ENCODE measurements at regions not wholly inside any gene's neighbourhood (a gene's known extent, or its start where the extent isn't known, plus 50 kb on each side); places are given as distances from the start of the nearest gene placed in this dataset.
A peak's percentile ranks its signal among the peaks of the same experiment; 100 is the strongest.

DNA sequence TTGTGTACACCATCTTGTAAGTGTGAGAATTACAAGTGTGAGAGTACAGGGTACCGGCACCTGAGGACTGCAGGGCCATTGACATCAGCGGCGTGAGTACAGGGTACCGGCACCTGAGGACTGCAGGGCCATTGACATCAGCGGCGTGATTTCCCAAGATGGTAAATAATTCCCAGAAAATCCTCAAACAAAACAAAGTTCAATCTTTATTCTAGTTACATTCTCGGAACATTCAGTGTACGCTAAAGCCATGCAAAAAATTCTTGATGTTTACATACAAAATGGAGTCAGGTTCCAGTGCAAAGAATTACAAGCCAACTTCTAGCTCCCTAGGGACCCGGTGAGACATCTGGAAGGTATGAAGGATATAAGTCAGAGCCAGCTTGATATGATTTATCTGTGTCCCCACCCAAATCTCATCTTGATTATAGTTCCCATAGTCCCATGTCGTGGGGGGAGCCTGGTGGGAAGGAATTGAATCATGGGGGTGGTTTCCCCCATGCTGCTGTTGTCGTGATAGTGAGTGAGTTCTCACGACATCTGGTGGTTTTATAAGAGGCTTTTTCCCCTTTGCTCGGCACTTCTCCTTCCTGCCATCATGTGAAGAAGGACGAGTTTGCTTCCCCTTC, 172.7 kb downstream of the TTLL2 start (continued):
- TF ChIP-seq, protein P1, sequence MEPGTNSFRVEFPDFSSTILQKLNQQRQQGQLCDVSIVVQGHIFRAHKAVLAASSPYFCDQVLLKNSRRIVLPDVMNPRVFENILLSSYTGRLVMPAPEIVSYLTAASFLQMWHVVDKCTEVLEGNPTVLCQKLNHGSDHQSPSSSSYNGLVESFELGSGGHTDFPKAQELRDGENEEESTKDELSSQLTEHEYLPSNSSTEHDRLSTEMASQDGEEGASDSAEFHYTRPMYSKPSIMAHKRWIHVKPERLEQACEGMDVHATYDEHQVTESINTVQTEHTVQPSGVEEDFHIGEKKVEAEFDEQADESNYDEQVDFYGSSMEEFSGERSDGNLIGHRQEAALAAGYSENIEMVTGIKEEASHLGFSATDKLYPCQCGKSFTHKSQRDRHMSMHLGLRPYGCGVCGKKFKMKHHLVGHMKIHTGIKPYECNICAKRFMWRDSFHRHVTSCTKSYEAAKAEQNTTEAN (CRISPR knock-in tag; conservative IDR thresholded peaks at IDR 0.05): peak; percentile 92
- TF ChIP-seq, protein P2, sequence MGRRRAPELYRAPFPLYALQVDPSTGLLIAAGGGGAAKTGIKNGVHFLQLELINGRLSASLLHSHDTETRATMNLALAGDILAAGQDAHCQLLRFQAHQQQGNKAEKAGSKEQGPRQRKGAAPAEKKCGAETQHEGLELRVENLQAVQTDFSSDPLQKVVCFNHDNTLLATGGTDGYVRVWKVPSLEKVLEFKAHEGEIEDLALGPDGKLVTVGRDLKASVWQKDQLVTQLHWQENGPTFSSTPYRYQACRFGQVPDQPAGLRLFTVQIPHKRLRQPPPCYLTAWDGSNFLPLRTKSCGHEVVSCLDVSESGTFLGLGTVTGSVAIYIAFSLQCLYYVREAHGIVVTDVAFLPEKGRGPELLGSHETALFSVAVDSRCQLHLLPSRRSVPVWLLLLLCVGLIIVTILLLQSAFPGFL (CRISPR knock-in tag; IDR thresholded peaks at IDR 0.05): no peak
- TF ChIP-seq, protein P3, sequence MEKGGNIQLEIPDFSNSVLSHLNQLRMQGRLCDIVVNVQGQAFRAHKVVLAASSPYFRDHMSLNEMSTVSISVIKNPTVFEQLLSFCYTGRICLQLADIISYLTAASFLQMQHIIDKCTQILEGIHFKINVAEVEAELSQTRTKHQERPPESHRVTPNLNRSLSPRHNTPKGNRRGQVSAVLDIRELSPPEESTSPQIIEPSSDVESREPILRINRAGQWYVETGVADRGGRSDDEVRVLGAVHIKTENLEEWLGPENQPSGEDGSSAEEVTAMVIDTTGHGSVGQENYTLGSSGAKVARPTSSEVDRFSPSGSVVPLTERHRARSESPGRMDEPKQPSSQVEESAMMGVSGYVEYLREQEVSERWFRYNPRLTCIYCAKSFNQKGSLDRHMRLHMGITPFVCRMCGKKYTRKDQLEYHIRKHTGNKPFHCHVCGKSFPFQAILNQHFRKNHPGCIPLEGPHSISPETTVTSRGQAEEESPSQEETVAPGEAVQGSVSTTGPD (CRISPR knock-in tag; IDR thresholded peaks at IDR 0.05): no peak
- 0 out of 2 replicates have a peak, but pooled peaks have one; percentile 45 for TF ChIP-seq ZNF790 (CRISPR knock-in tag; IDR thresholded peaks at IDR 0.05; ENCODE audit: borderline replicate concordance)
- TF ChIP-seq ZNF558 (CRISPR knock-in tag; IDR thresholded peaks at IDR 0.05; ENCODE audit: borderline replicate concordance): no peak
- TF ChIP-seq ONECUT2 (CRISPR knock-in tag; IDR thresholded peaks at IDR 0.05): no peak
- TF ChIP-seq, protein P4, sequence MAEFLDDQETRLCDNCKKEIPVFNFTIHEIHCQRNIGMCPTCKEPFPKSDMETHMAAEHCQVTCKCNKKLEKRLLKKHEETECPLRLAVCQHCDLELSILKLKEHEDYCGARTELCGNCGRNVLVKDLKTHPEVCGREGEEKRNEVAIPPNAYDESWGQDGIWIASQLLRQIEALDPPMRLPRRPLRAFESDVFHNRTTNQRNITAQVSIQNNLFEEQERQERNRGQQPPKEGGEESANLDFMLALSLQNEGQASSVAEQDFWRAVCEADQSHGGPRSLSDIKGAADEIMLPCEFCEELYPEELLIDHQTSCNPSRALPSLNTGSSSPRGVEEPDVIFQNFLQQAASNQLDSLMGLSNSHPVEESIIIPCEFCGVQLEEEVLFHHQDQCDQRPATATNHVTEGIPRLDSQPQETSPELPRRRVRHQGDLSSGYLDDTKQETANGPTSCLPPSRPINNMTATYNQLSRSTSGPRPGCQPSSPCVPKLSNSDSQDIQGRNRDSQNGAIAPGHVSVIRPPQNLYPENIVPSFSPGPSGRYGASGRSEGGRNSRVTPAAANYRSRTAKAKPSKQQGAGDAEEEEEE (CRISPR knock-in tag; IDR thresholded peaks at IDR 0.05; ENCODE audit: borderline replicate concordance): no peak
- TF ChIP-seq, protein P5, sequence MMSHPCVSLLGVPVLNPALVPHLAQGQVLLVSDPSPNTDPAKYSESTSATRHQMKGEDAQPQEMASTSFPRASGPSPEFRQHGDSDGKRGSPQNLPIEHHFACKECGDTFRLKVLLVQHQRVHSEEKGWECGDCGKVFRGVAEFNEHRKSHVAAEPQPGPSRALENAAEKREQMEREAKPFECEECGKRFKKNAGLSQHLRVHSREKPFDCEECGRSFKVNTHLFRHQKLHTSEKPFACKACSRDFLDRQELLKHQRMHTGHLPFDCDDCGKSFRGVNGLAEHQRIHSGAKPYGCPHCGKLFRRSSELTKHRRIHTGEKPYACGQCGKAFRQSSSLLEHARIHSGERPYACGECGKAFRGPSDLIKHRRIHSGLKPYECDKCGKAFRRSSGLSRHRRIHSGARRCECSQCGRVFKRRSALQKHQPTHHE (CRISPR knock-in tag; IDR thresholded peaks at IDR 0.05; ENCODE audit: borderline replicate concordance): no peak
- TF ChIP-seq FOXK1 (CRISPR knock-in tag; IDR thresholded peaks at IDR 0.05; ENCODE audit: borderline replicate concordance, low read depth): 0 out of 2 replicates have a peak, but pooled peaks have one; percentile 69
- no peak for TF ChIP-seq ZNF367 (CRISPR knock-in tag; IDR thresholded peaks at IDR 0.05; ENCODE audit: borderline replicate concordance)
- peak; percentile 64; the same call in 1 of the 2 replicates for TF ChIP-seq CEBPG (CRISPR knock-in tag; IDR thresholded peaks at IDR 0.05)
- TF ChIP-seq, protein P6, sequence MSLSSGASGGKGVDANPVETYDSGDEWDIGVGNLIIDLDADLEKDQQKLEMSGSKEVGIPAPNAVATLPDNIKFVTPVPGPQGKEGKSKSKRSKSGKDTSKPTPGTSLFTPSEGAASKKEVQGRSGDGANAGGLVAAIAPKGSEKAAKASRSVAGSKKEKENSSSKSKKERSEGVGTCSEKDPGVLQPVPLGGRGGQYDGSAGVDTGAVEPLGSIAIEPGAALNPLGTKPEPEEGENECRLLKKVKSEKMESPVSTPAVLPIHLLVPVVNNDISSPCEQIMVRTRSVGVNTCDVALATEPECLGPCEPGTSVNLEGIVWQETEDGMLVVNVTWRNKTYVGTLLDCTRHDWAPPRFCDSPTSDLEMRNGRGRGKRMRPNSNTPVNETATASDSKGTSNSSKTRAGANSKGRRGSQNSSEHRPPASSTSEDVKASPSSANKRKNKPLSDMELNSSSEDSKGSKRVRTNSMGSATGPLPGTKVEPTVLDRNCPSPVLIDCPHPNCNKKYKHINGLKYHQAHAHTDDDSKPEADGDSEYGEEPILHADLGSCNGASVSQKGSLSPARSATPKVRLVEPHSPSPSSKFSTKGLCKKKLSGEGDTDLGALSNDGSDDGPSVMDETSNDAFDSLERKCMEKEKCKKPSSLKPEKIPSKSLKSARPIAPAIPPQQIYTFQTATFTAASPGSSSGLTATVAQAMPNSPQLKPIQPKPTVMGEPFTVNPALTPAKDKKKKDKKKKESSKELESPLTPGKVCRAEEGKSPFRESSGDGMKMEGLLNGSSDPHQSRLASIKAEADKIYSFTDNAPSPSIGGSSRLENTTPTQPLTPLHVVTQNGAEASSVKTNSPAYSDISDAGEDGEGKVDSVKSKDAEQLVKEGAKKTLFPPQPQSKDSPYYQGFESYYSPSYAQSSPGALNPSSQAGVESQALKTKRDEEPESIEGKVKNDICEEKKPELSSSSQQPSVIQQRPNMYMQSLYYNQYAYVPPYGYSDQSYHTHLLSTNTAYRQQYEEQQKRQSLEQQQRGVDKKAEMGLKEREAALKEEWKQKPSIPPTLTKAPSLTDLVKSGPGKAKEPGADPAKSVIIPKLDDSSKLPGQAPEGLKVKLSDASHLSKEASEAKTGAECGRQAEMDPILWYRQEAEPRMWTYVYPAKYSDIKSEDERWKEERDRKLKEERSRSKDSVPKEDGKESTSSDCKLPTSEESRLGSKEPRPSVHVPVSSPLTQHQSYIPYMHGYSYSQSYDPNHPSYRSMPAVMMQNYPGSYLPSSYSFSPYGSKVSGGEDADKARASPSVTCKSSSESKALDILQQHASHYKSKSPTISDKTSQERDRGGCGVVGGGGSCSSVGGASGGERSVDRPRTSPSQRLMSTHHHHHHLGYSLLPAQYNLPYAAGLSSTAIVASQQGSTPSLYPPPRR (CRISPR knock-in tag; IDR thresholded peaks at IDR 0.05; ENCODE audit: borderline replicate concordance): peak; percentile 44; the same call in 1 of the 2 replicates
- TF ChIP-seq POLR2A (IDR thresholded peaks at IDR 0.05; ENCODE audit: insufficient read depth in 1 of 2, low read depth in 2 of 2, low read length in 2 of 2): no peak
- no peak for TF ChIP-seq MAZ (IDR thresholded peaks at IDR 0.05; ENCODE audit: borderline replicate concordance, low read depth, low read length)
- TF ChIP-seq MAZ (CRISPR knock-in tag; IDR thresholded peaks at IDR 0.05; ENCODE audit: low read depth): no peak
- TF ChIP-seq, protein P7, sequence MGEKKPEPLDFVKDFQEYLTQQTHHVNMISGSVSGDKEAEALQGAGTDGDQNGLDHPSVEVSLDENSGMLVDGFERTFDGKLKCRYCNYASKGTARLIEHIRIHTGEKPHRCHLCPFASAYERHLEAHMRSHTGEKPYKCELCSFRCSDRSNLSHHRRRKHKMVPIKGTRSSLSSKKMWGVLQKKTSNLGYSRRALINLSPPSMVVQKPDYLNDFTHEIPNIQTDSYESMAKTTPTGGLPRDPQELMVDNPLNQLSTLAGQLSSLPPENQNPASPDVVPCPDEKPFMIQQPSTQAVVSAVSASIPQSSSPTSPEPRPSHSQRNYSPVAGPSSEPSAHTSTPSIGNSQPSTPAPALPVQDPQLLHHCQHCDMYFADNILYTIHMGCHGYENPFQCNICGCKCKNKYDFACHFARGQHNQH (CRISPR knock-in tag; IDR thresholded peaks at IDR 0.05): peak; percentile 88
